Esophagus muscularis mucosa (tissue), 4 donors: ENCODE measurements at regions not wholly inside any gene's neighbourhood (a gene's known extent, or its start where the extent isn't known, plus 50 kb on each side); places are given as distances from the start of the nearest gene placed in this dataset.

ENCODE experiments used
- EP300 ChIP-seq: sonication (generic); formaldehyde crosslinking; IDR thresholded peaks from one replicate; pipeline ENCODE4 v1.6.1; 2017; ENCODE audit warnings: antibody characterized with exemption
- POLR2A ChIP-seq: fragments of 450-650 bp; IDR thresholded peaks from one replicate; pipeline ENCODE4 v1.6.1; 2017; ENCODE audit warnings: antibody characterized with exemption, moderate library complexity, mild to moderate bottlenecking, low read depth
- POLR2AphosphoS5 ChIP-seq, 2 donors: sonication (generic); formaldehyde crosslinking; IDR thresholded peaks; one replicate each; pipeline ENCODE4 v1.6.1; 2017; ENCODE audit warnings: antibody characterized with exemption in 2 of 2
- TF ChIP-seq, protein P1 (sequence below), 3 experiments: fragments of 200-600 bp in 2 of 3; fragments of 450-650 bp in 1 of 3; sonication (generic) in 2 of 3; IDR thresholded peaks; one replicate each; pipeline ENCODE4 v1.5.1; 2017 to 2019; ENCODE audit warnings: antibody characterized with exemption in 3 of 3, mild to moderate bottlenecking in 2 of 3, moderate library complexity in 1 of 3

- no peak for TF ChIP-seq EP300
- no peak for TF ChIP-seq POLR2A
- TF ChIP-seq, protein P1, sequence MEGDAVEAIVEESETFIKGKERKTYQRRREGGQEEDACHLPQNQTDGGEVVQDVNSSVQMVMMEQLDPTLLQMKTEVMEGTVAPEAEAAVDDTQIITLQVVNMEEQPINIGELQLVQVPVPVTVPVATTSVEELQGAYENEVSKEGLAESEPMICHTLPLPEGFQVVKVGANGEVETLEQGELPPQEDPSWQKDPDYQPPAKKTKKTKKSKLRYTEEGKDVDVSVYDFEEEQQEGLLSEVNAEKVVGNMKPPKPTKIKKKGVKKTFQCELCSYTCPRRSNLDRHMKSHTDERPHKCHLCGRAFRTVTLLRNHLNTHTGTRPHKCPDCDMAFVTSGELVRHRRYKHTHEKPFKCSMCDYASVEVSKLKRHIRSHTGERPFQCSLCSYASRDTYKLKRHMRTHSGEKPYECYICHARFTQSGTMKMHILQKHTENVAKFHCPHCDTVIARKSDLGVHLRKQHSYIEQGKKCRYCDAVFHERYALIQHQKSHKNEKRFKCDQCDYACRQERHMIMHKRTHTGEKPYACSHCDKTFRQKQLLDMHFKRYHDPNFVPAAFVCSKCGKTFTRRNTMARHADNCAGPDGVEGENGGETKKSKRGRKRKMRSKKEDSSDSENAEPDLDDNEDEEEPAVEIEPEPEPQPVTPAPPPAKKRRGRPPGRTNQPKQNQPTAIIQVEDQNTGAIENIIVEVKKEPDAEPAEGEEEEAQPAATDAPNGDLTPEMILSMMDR (IDR thresholded peaks at IDR 0.05) = no peak
- TF ChIP-seq POLR2AphosphoS5 (IDR thresholded peaks at IDR 0.05) = no peak
These were observed 1201.8 kb upstream of the CDH2 start for GRCh38 chr18:29378651-29379136.
